H1 (cell line): ENCODE measurements at regions not wholly inside any gene's neighbourhood (a gene's known extent, or its start where the extent isn't known, plus 50 kb on each side); places are given as distances from the start of the nearest gene placed in this dataset.

Source experiments
- CTCF ChIA-PET: fragments of 300-600 bp; sonication (Branson Sonifier 250); formaldehyde crosslinking; loops from one replicate; lab custom pipeline; 2021; ENCODE audit not compliant: partially characterized antibody; lab: Charles Lee
- POLR2A ChIA-PET: fragments of 300-600 bp; sonication (Branson Sonifier 250); formaldehyde crosslinking; loops from one replicate; lab custom pipeline; 2021; ENCODE audit warnings: inconsistent platforms; ENCODE audit not compliant: partially characterized antibody; lab: Charles Lee
- DNase-seq, 2 experiments: peaks; one replicate each; pipeline versions ENCODE4 v3.0.0 to v3.0.0-alpha.2; 2010 to 2022; ENCODE audit warnings: low spot score in 2 of 2, low read depth in 1 of 2, mixed read lengths in 1 of 2
- FAIRE-seq: peaks from 2 replicates; lab custom pipeline; 2011; peaks lifted over from hg19 to GRCh38; lab: Jason Lieb, UNC
- H2AFZ ChIP-seq: 2 replicates; pipeline ENCODE4 v1.8.1; 2012; ENCODE audit warnings: low read length, inconsistent platforms
- H2AK5ac ChIP-seq: 2 replicates; pipeline ENCODE4 v1.6.1; 2013; ENCODE audit warnings: low read depth, low read length
- H2BK120ac ChIP-seq: replicated peaks from 2 replicates; pipeline ENCODE3; 2013; ENCODE audit warnings: low read depth, low read length, inconsistent platforms
- H2BK12ac ChIP-seq: 2 replicates; pipeline ENCODE4 v1.6.1; 2013; ENCODE audit warnings: low read depth, low read length
- H2BK15ac ChIP-seq: 2 replicates; pipeline ENCODE4 v1.6.1; 2013; ENCODE audit warnings: low read length
- H2BK20ac ChIP-seq: 2 replicates; pipeline ENCODE4 v1.6.1; 2013; ENCODE audit warnings: low read length
- H2BK5ac ChIP-seq: 2 replicates; pipeline ENCODE4 v1.6.1; 2013; ENCODE audit warnings: low read depth, low read length
- H3K14ac ChIP-seq: 2 replicates; pipeline ENCODE4 v1.6.1; 2013; ENCODE audit warnings: inconsistent platforms; ENCODE audit not compliant: insufficient read length
- H3K18ac ChIP-seq: 2 replicates; pipeline ENCODE4 v1.6.1; 2013; ENCODE audit warnings: low read length; ENCODE audit errors: extremely low read depth
- H3K23ac ChIP-seq: 2 replicates; pipeline ENCODE4 v1.6.1; 2013; ENCODE audit warnings: inconsistent platforms; ENCODE audit not compliant: insufficient read length
- H3K23me2 ChIP-seq: 2 replicates; pipeline ENCODE4 v1.6.1; 2013; ENCODE audit warnings: low read depth, low read length
- H3K27ac ChIP-seq: 2 replicates; pipeline ENCODE4 v1.6.1; 2011; ENCODE audit warnings: low read depth, low read length, inconsistent platforms
- H3K27me3 ChIP-seq, 4 experiments: replicated peaks in 1 of 4; 1 replicate in 1 of 4; 2 replicates in 3 of 4; pipeline versions ENCODE4 v1.6.1 to v1.8.1; 2011 to 2013; ENCODE audit warnings: low read length in 3 of 4, mild to moderate bottlenecking in 3 of 4, inconsistent platforms in 2 of 4, mixed read lengths in 2 of 4, moderate library complexity in 1 of 4; ENCODE audit not compliant: control insufficient read depth in 3 of 4, insufficient read depth in 3 of 4; ENCODE audit errors: extremely low read depth in 1 of 4
- H3K36me3 ChIP-seq, 4 experiments: 2 replicates each; pipeline versions ENCODE4 v1.6.1 to v1.8.1; 2011 to 2013; ENCODE audit warnings: mild to moderate bottlenecking in 4 of 4, low read length in 3 of 4, moderate library complexity in 2 of 4, control low read depth in 1 of 4, inconsistent platforms in 1 of 4; ENCODE audit not compliant: insufficient read depth in 4 of 4, control insufficient read depth in 2 of 4
- H3K4ac ChIP-seq: replicated peaks from 2 replicates; pipeline ENCODE3; 2013; ENCODE audit warnings: low read length, low read depth, mixed read lengths, inconsistent platforms; ENCODE audit not compliant: insufficient read length
- H3K4me1 ChIP-seq, 4 experiments: replicated peaks in 1 of 4; 1 replicate in 1 of 4; 2 replicates in 3 of 4; pipeline versions ENCODE4 v1.6.1 to v1.8.1; 2011 to 2013; ENCODE audit warnings: low read length in 3 of 4, inconsistent platforms in 2 of 4, mixed read lengths in 1 of 4; ENCODE audit not compliant: insufficient read depth in 4 of 4, control insufficient read depth in 3 of 4
- H3K4me2 ChIP-seq, 2 experiments: 2 replicates each; pipeline versions ENCODE4 v1.6.1 to v1.8.1; 2011 to 2013; ENCODE audit warnings: low read depth in 2 of 2, low read length in 2 of 2, control low read depth in 1 of 2, inconsistent platforms in 1 of 2, mild to moderate bottlenecking in 1 of 2; ENCODE audit not compliant: insufficient read depth in 1 of 2
- H3K4me3 ChIP-seq, 4 experiments: fragments of 200-600, 300-600 bp in 1 of 4; sonication (generic), shearing (Covaris generic), sonication (Bioruptor Twin) in 1 of 4; 2 replicates each; pipeline versions ENCODE4 v1.5.1 to v1.8.1; 2011 to 2016; ENCODE audit warnings: low read length in 4 of 4, low read depth in 3 of 4, control low read depth in 2 of 4, inconsistent platforms in 2 of 4, mild to moderate bottlenecking in 2 of 4, mixed read lengths in 1 of 4, moderate library complexity in 1 of 4; ENCODE audit not compliant: insufficient read depth in 2 of 4; ENCODE audit errors: extremely low read depth in 1 of 4
- H3K56ac ChIP-seq: replicated peaks from 2 replicates; pipeline ENCODE3; 2013; ENCODE audit warnings: low read depth, mild to moderate bottlenecking, mixed read lengths, low read length, inconsistent platforms; ENCODE audit not compliant: insufficient read length
- H3K79me1 ChIP-seq: 2 replicates; pipeline ENCODE4 v1.6.1; 2013; ENCODE audit warnings: low read depth, low read length, control low read depth
- H3K79me2 ChIP-seq, 2 experiments: 2 replicates each; pipeline versions ENCODE4 v1.6.1 to v1.8.1; 2012 to 2013; ENCODE audit warnings: low read length in 2 of 2, mild to moderate bottlenecking in 2 of 2, inconsistent platforms in 1 of 2; ENCODE audit not compliant: insufficient read depth in 2 of 2, control insufficient read depth in 1 of 2
- H3K9ac ChIP-seq, 4 experiments: replicated peaks in 1 of 4; 1 replicate in 1 of 4; 2 replicates in 3 of 4; pipeline versions ENCODE4 v1.6.1 to v1.8.1; 2011 to 2013; ENCODE audit warnings: low read depth in 3 of 4, low read length in 3 of 4, control low read depth in 2 of 4, mild to moderate bottlenecking in 2 of 4, moderate library complexity in 2 of 4, inconsistent platforms in 1 of 4; ENCODE audit errors: extremely low read depth in 1 of 4
- H3K9me3 ChIP-seq, 2 experiments: 2 replicates each; pipeline versions ENCODE4 v1.6.1 to v1.8.1; 2012 to 2013; ENCODE audit warnings: mild to moderate bottlenecking in 2 of 2, moderate library complexity in 2 of 2, control low read depth in 1 of 2, inconsistent platforms in 1 of 2, low read depth in 1 of 2, low read length in 1 of 2, mixed read lengths in 1 of 2; ENCODE audit not compliant: insufficient read depth in 2 of 2
- H4K20me1 ChIP-seq, 2 experiments: replicated peaks in 1 of 2; 2 replicates each; pipeline versions ENCODE3 to v1.8.1; 2011 to 2013; ENCODE audit warnings: inconsistent platforms in 2 of 2, low read length in 2 of 2, mild to moderate bottlenecking in 1 of 2; ENCODE audit not compliant: insufficient read depth in 2 of 2, control insufficient read depth in 1 of 2
- H4K5ac ChIP-seq: 2 replicates; pipeline ENCODE4 v1.6.1; 2013; ENCODE audit warnings: low read length, low read depth, mixed read lengths, inconsistent platforms; ENCODE audit not compliant: insufficient read length
- H4K8ac ChIP-seq: 2 replicates; pipeline ENCODE4 v1.8.0; 2013; ENCODE audit warnings: mild to moderate bottlenecking, moderate library complexity, low read length, inconsistent platforms; ENCODE audit not compliant: insufficient read depth; ENCODE audit errors: extremely low read depth
- H4K91ac ChIP-seq: replicated peaks from 2 replicates; pipeline ENCODE3; 2013; ENCODE audit warnings: low read length, mixed read lengths, inconsistent platforms; ENCODE audit not compliant: insufficient read length
- BACH1 ChIP-seq: IDR thresholded peaks from 2 replicates; pipeline ENCODE4 v1.6.1; 2012; ENCODE audit warnings: low read length, improper control_type of control experiment
- CBX8 ChIP-seq: fragments of 300-800, 300-1000 bp; sonication (generic); IDR thresholded peaks from 2 replicates; pipeline ENCODE4 v1.7.1; 2016; ENCODE audit warnings: low read depth, low read length, borderline replicate concordance
- HDAC2 ChIP-seq, 2 experiments: fragments of 300-600 bp in 1 of 2; sonication (generic) in 1 of 2; IDR thresholded peaks; 2 replicates each; pipeline ENCODE4 v1.6.1; 2011 to 2012; ENCODE audit warnings: low read depth in 2 of 2, low read length in 2 of 2, mild to moderate bottlenecking in 2 of 2, moderate library complexity in 2 of 2, borderline replicate concordance in 1 of 2, inconsistent platforms in 1 of 2
- POLR2A ChIP-seq, 2 experiments: IDR thresholded peaks; 1 replicate in 1 of 2; 2 replicates in 1 of 2; pipeline ENCODE4 v1.6.1; 2011; ENCODE audit warnings: low read depth in 2 of 2, low read length in 2 of 2, mild to moderate bottlenecking in 2 of 2; ENCODE audit errors: control extremely low read depth in 1 of 2
- POLR2AphosphoS5 ChIP-seq: IDR thresholded peaks from 2 replicates; pipeline ENCODE4 v1.6.1; 2011; ENCODE audit warnings: low read depth, low read length
- SP4 ChIP-seq: IDR thresholded peaks from 2 replicates; pipeline ENCODE4 v1.6.1; 2012; ENCODE audit warnings: low read length, inconsistent platforms
- WGBS, 2 experiments: shearing (Covaris generic) in 1 of 2; methylation state at CpG; one replicate each; pipeline versions ENCODE4 v1.1.6 to v1.1.7; 2013 to 2015; ENCODE audit warnings: low lambda C conversion rate in 2 of 2, mixed read lengths in 2 of 2, inconsistent platforms in 1 of 2, low coverage in 1 of 2, missing lambda C conversion rate in 1 of 2; ENCODE audit not compliant: insufficient replicate concordance in 2 of 2, insufficient coverage in 1 of 2, insufficient read length in 1 of 2; ENCODE audit errors: extremely low coverage in 1 of 2, missing lambda C conversion rate in 1 of 2; 5-methylcytosine and 5-hydroxymethylcytosine counted together

GRCh38 chr12:75660107-75660530, 148.7 kb upstream of the KRR1 start:
- no peaks in the 10 kb centered on the region for H4K20me1 ChIP-seq
- H3K79me1 ChIP-seq: no peaks in the 10 kb centered on the region
- H3K27me3 ChIP-seq: no peaks in the 10 kb centered on the region; a peak in 1 of 7 replicates
- H3K79me2 ChIP-seq: no peaks in the 10 kb centered on the region
- no peak overlapping the region for H3K14ac ChIP-seq
- no peak overlapping the region for H3K56ac ChIP-seq
- H3K9me3 ChIP-seq: no peaks in the 10 kb centered on the region
- H3K4me3 ChIP-seq: no peak overlapping the region
- no peak overlapping the region for H3K4me2 ChIP-seq
- H3K4ac ChIP-seq: no peak overlapping the region
- H2BK120ac ChIP-seq: no peak overlapping the region
- H3K27ac ChIP-seq: no peak overlapping the region
- H2AFZ ChIP-seq: no peak overlapping the region
- no peaks in the 10 kb centered on the region for H3K36me3 ChIP-seq
- WGBS, 2 experiments: 86% methylated on average over 4 of the region's 4 CpGs; no CpG with 5 or more reads in 1 of the 2 experiments
- no peak overlapping the region for H4K5ac ChIP-seq
- no peaks in the 10 kb centered on the region for H3K23me2 ChIP-seq
- no peak overlapping the region for H3K18ac ChIP-seq
- H2BK12ac ChIP-seq: no peak overlapping the region
- ChIA-PET POLR2A (no interaction called here), CTCF (no interaction called here)
- no peak overlapping the region for H4K91ac ChIP-seq
- no peaks in the 10 kb centered on the region for H3K4me1 ChIP-seq
- H2BK20ac ChIP-seq: no peak overlapping the region
- no peak overlapping the region for H2BK15ac ChIP-seq
- no peak overlapping the region for H2BK5ac ChIP-seq
- FAIRE-seq (no peak), DNase-seq (no peak)
- H2AK5ac ChIP-seq: no peak overlapping the region
- H3K23ac ChIP-seq: no peak overlapping the region
- H4K8ac ChIP-seq: no peak overlapping the region
- H3K9ac ChIP-seq: no peak overlapping the region
- TF ChIP-seq SP4: no peak
- no peak for TF ChIP-seq CBX8
- no peak for TF ChIP-seq POLR2A (IDR thresholded peaks at IDR 0.05; ENCODE audit: control extremely low read depth in 1 of 2, low read depth in 2 of 2, low read length in 2 of 2)
- no peak for TF ChIP-seq POLR2AphosphoS5
- no peak for TF ChIP-seq HDAC2 (IDR thresholded peaks at IDR 0.05; ENCODE audit: borderline replicate concordance in 1 of 2, low read depth in 2 of 2, low read length in 2 of 2)
- no peak for TF ChIP-seq BACH1
